HG02588 (cell line): ENCODE measurements at regions not wholly inside any gene's neighbourhood (a gene's known extent, or its start where the extent isn't known, plus 50 kb on each side); places are given as distances from the start of the nearest gene placed in this dataset.
A peak's percentile ranks its signal among the peaks of the same experiment; 100 is the strongest.
"Not testable (repeated sequence)": the region's sequence is repeated elsewhere in the genome, so short reads cannot be mapped to it uniquely, and the experiment has no call there.

ENCODE experiments used
- ATAC-seq: cut with Tn5 transposase; IDR thresholded peaks from one replicate; pipeline ENCODE4 v1.9.1; 2021; ENCODE audit warnings: mild to moderate bottlenecking, moderate library complexity; ENCODE audit not compliant: unreplicated experiment

GRCh38 chr4:164293203-164293602 is 460.7 kb upstream of the SMIM31 start:
- no peak for ATAC-seq

GRCh38 chr4:164293743-164294142 is 460.2 kb upstream of the SMIM31 start:
- ATAC-seq = no peak

GRCh38 chr4:164301430-164301829 is 452.5 kb upstream of the SMIM31 start:
- no peak for ATAC-seq

GRCh38 chr4:164304101-164304639 is 449.8 kb upstream of the SMIM31 start:
- peak; percentile 82 for ATAC-seq

- ATAC-seq = no peak
These were observed 449.1 kb upstream of the SMIM31 start for GRCh38 chr4:164304861-164305260.

GRCh38 chr4:164307262-164307661 is 446.7 kb upstream of the SMIM31 start:
- no peak for ATAC-seq

GRCh38 chr4:164312671-164313070 is 441.3 kb upstream of the SMIM31 start:
- ATAC-seq = no peak

- ATAC-seq = no peak
These were observed 440.1 kb upstream of the SMIM31 start for GRCh38 chr4:164313853-164314252.

GRCh38 chr4:164318350-164318749 is 435.6 kb upstream of the SMIM31 start:
- no peak for ATAC-seq

- ATAC-seq = no peak
These were observed 434.2 kb upstream of the SMIM31 start for GRCh38 chr4:164319688-164320087.

GRCh38 chr4:164320847-164321246 is 433.1 kb upstream of the SMIM31 start:
- no peak for ATAC-seq

- ATAC-seq = no peak
These were observed 427.9 kb upstream of the SMIM31 start for GRCh38 chr4:164326056-164326455.

GRCh38 chr4:164337219-164337944 is 416.5 kb upstream of the SMIM31 start:
- no peak for ATAC-seq

GRCh38 chr4:164343472-164343976 is 410.4 kb upstream of the SMIM31 start:
- no peak for ATAC-seq

- no peak for ATAC-seq
These were observed 408.2 kb upstream of the SMIM31 start for GRCh38 chr4:164345756-164346155.

- no peak for ATAC-seq
These were observed 403.9 kb upstream of the SMIM31 start for GRCh38 chr4:164350061-164350460.

GRCh38 chr4:164350716-164351115 is 403.2 kb upstream of the SMIM31 start:
- ATAC-seq = not testable (repeated sequence)

GRCh38 chr4:164357957-164358356 is 396.0 kb upstream of the SMIM31 start:
- no peak for ATAC-seq

- ATAC-seq = no peak
These were observed 395.5 kb upstream of the SMIM31 start for GRCh38 chr4:164358400-164358799.

GRCh38 chr4:164359881-164360280 is 394.1 kb upstream of the SMIM31 start:
- ATAC-seq = no peak

- ATAC-seq = no peak
These were observed 385.0 kb upstream of the SMIM31 start for GRCh38 chr4:164368894-164369293.

GRCh38 chr4:164373021-164373420 is 380.9 kb upstream of the SMIM31 start:
- no peak for ATAC-seq

GRCh38 chr4:164377277-164377676 is 376.7 kb upstream of the SMIM31 start:
- ATAC-seq = no peak
